ENCODE measurements at regions not wholly inside any gene's neighbourhood (a gene's known extent, or its start where the extent isn't known, plus 50 kb on each side); places are given as distances from the start of the nearest gene placed in this dataset.

DNA sequence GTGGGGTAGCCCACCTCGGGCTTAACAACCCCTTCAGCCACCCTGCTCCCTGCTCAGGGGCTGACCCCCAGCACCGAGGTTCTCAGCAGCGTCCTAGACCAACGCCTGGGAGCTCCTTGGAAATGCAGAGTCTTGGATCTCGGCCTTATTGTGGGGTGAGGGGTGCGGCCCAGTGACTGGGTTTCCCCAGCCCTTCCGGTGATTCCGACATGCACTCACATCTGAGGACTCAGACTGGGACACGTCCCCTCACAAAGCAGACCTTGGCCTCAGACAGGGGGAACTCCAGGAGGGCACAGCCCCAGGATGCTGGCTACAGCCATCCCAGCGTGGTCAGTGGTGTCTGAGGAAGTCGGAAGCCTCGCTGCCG, 117.7 kb downstream of the RFLNA start:
- no peak for DNase-seq (ENCODE audit: low spot score)
- no peak for TF ChIP-seq CTCF (IDR thresholded peaks at IDR 0.05; ENCODE audit: borderline replicate concordance, control extremely low read depth, extremely low read depth, insufficient read depth, missing control alignments)
- in situ Hi-C loops (cut with MboI; ENCODE audit: low sequenced_read_pairs, unreplicated experiment) = no loop called here

- in situ Hi-C loops (cut with MboI; ENCODE audit: low sequenced_read_pairs, unreplicated experiment) = no loop called here
- no peak for TF ChIP-seq CTCF (IDR thresholded peaks at IDR 0.05; ENCODE audit: borderline replicate concordance, control extremely low read depth, extremely low read depth, insufficient read depth, missing control alignments)
- no peak for DNase-seq (ENCODE audit: low spot score)
Observed at GRCh38 chr12:124411953-124412645, 117.2 kb downstream of the RFLNA start.

GRCh38 chr12:124411281-124411878, 116.5 kb downstream of the RFLNA start:
- DNase-seq (ENCODE audit: low spot score) = no peak
- no peak for TF ChIP-seq CTCF (IDR thresholded peaks at IDR 0.05; ENCODE audit: borderline replicate concordance, control extremely low read depth, extremely low read depth, insufficient read depth, missing control alignments)
- in situ Hi-C loops (cut with MboI; ENCODE audit: low sequenced_read_pairs, unreplicated experiment) = no loop called here

GRCh38 chr12:124410354-124411175, 115.7 kb downstream of the RFLNA start:
- no peak for DNase-seq (ENCODE audit: low spot score)
- in situ Hi-C loops (cut with MboI; ENCODE audit: low sequenced_read_pairs, unreplicated experiment) = no loop called here
- TF ChIP-seq CTCF (IDR thresholded peaks at IDR 0.05; ENCODE audit: borderline replicate concordance, control extremely low read depth, extremely low read depth, insufficient read depth, missing control alignments) = no peak

DNA sequence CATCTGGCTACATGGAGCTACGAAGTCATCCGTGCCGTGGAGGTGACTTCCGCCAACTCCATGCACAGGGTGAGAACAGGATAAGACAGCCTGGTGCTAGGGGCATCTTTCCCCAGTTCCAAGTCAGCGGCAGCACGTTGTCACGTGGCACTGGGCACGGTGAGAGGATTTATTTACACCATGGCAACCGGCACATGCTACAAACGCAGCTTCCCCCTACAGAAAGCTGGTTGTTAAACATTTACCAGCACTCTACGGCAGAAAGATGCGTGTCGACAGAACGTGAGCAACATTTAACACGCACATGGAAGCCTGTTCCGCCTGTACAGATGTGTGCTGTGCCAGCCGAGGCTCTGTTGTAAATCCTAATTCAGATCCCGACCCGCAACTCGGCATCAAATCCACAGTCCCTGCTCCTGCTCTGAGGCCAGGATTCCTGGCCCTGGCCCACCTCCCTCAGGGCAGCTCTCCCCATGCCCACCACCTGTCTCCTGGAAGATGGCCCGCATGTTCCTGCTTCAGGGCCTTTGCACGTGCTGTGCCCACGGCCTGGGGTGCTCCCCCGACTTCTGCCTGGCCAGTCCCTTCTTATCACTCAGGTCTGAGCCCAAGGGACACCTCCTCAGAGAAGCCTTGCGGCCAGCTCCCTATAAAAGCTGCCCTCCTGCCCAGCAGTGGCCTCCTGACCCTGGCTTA, 114.1 kb downstream of the RFLNA start:
- TF ChIP-seq CTCF (IDR thresholded peaks at IDR 0.05; ENCODE audit: borderline replicate concordance, control extremely low read depth, extremely low read depth, insufficient read depth, missing control alignments) = no peak
- DNase-seq (ENCODE audit: low spot score) = no peak
- in situ Hi-C loops (cut with MboI; ENCODE audit: low sequenced_read_pairs, unreplicated experiment) = no loop called here

DNA sequence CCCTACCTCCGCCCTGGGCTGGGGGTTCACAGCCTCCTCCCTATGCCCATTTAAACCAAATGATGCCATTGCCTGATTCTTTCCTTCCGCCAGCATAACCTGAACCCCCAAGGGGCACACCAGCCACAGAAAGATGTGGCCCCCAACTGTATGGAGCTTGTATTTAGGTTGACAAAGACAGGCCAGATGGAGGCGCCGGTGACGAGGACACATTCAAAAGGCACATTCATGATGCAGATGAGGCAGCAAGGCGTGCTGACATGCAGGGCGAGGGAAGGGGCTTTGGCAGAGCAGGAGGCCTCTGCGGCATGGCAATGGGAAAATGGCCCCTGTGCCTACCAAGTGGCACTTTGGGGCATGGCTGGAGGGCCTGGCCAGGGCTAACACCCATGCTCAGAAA, 112.2 kb downstream of the RFLNA start:
- DNase-seq (ENCODE audit: low spot score) = no peak
- TF ChIP-seq CTCF (IDR thresholded peaks at IDR 0.05; ENCODE audit: borderline replicate concordance, control extremely low read depth, extremely low read depth, insufficient read depth, missing control alignments) = no peak
- in situ Hi-C loops (cut with MboI; ENCODE audit: low sequenced_read_pairs, unreplicated experiment) = no loop called here

All from GM13976 (cell line).